NCI-H2107 (cell line): ENCODE measurements at regions not wholly inside any gene's neighbourhood (a gene's known extent, or its start where the extent isn't known, plus 50 kb on each side); places are given as distances from the start of the nearest gene placed in this dataset.
"Not testable (repeated sequence)": the region's sequence is repeated elsewhere in the genome, so short reads cannot be mapped to it uniquely, and the experiment has no call there.

Experiments used
- DNase-seq: peaks from one replicate; lab custom pipeline; 2025; lab: John Stamatoyannopoulos, UW

DNA sequence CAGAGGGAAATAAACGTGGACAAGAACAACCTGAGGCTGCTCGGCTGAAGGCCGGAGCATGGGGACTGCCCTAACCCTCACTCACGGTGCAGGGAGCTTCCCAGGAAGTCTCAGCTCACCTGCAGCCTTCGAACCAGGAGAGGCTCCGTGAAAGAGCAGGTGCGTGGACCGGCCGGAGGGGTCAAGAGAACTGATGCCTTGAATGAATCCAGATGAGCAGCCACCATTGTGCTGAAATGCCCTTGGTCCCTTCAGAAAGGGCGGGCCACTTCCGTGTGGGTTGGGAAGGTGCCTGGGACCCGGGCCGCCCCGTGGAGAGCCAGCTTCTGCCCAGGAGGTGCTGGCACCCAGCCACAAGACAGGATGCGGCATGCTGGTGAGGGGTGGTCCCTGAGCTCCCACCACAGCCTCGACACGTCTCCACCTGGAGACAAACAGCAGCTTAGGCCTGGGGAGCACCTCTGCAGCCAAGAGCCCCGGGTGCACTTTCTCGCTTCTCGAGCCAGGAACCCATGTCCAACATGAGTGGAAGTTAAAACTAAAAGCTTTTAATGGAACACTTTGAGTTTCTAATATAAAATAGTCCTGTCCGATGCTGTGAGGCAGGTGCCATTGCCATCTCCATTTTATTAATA, 83.5 kb downstream of the TTLL2 start:
- DNase-seq: no peak

DNA sequence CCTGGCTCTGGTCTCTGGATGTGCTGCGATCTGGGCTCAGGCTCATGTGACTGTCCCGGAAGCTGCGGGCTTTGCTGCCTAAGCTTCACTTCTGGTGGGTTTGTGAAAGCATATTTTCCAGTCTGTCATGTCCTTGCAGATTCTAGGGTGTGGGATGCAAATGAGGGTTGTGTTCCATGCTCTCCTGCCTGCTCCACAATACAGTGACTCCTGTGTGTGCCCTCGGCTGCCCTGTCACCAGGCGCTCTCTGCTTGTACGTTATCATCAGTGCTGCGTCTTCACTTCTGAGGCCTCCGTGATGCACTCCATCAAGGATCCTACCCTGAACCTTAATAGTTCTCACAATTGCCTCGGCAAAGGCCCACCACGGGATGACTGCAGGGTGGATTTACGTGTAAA, 84.2 kb downstream of the TTLL2 start:
- no peak for DNase-seq

DNA sequence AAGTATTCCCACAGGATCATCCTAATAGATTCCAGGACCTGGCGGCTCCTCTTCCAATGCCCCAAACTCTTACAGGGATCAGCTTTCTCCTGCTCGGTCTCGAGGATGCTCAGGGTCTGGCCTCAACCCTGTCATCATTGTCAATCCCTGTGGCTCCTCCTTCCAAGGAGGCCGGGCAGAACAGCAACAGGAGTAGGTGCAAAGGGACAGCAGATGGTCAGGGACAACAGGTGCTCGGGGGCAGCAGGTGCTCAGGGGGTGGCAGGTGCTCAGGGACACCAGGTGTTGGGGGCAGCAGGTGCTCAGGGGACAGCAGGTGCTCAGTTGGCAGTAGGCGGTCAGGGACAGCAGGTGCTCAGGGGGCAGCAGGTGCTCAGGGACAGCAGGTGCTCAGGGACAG, 84.8 kb downstream of the TTLL2 start:
- no peak for DNase-seq

DNA sequence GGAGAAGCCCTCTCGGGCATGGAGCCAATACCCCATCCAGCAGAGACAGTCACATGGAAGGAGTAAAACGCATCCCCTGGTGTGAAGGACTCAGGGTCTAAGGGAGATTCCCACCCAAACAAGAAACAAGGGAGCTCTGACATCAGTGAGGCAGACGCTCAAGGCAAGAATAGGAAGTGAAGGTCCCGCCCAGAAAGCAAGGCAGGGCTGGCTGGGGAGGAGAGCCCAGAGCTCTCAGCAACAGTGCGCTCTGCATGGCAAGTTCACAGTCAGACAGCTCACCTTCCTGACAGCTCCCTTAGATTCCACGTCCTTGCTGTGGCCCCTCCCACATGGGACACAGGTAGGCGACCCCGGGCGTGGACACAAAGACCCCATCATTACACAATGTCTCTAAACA, 85.6 kb downstream of the TTLL2 start:
- no peak for DNase-seq

DNA sequence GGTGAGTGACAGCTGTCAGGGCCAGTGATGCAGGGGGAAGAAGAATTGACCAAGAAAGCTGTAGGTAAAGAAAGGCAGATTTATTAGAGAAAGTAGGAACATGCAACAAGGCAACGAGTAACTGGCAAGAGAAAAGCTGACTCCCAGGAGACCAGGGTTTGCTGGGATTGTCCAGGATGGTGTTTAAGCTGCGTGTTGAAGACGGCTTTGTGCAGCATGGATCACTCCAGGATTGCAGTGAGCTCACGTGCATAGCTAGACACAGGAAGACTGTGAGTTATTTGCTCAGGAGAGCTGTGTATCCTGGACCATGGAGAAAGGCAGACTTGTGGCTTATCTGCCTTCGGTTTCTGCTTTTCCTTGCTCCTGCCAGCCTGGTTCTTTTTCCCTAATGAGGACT, 87.6 kb downstream of the TTLL2 start:
- no peak for DNase-seq

DNA sequence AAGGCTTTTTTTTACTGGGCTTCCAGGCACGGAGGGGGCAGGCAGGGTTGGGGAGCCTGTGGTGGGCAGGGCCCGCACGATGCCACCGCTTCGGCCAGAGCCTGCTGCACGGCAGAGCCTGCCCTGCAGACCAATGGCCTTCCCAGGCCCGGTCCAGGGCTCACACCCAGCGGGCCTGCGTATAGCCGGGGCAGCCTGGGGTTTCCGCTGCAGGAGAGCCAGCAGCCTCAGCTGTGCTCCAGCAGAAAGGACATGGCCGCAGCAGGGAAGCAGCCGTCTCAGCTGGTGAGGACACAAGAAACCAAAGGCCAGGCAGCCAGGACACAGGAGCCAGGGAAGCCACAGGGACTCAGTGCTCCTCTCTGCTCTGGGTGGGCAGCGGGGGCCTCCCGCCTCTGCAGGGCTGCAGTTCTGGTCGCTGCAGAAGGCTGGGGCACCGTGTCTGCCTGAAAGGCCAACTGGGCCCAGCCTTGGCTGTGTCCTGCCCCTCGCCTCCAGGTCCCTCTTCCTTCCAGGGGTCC, 90.6 kb downstream of the TTLL2 start:
- DNase-seq: no peak

DNA sequence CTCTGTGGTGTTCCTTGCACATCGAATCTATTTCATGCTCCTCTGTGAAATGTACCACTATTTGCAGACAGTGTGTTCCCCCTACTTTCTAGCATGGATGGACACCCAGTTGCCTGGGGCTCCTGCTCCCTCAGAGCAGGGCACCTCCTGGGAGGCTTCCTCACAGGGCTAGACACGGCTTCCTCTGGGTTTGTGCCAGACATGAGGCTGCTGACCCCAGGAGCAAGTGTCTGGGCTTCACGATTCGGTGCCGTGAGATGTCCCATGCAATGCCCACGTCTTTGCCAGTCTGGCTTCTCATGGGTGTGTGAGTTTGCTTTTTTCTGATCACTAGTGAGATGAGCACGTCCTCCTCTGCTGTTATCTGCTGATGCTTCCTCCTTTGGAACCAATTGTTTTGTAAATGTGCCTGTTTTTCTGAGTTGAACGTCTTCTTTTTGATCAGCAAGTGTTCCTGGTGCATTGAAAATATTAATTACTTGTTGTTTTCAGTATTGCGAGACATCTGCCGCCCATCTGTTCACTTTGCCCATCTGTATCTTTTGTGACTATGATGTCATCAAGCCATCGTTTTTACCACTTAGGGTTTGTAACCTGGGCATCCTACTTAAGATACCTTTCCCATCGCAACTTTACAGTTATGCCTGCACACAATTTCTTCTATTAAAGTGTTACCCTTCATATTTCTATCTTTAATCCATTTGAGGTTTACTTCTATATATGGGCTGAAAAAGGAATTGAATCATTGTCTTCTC, 92.0 kb downstream of the TTLL2 start:
- no peak for DNase-seq

DNA sequence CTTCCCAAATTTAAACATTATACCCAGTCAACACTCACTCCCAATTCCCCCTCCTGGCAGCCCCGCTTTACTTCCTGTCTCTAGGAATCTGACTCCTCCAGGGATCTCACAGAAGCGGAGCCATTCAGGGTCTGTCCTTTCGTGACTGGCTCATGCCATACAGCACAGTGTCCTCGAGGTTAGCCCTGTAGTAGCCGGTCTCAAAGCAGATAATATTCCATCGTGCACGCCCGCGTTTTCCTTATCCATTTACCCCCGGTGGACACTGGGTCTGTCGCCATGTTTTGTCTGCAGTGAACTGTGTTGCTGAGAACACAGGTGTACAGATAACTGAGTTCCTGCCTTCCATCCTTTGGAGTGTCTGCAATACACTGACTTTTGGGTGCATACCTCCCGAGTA, 95.3 kb downstream of the TTLL2 start:
- DNase-seq: no peak

DNA sequence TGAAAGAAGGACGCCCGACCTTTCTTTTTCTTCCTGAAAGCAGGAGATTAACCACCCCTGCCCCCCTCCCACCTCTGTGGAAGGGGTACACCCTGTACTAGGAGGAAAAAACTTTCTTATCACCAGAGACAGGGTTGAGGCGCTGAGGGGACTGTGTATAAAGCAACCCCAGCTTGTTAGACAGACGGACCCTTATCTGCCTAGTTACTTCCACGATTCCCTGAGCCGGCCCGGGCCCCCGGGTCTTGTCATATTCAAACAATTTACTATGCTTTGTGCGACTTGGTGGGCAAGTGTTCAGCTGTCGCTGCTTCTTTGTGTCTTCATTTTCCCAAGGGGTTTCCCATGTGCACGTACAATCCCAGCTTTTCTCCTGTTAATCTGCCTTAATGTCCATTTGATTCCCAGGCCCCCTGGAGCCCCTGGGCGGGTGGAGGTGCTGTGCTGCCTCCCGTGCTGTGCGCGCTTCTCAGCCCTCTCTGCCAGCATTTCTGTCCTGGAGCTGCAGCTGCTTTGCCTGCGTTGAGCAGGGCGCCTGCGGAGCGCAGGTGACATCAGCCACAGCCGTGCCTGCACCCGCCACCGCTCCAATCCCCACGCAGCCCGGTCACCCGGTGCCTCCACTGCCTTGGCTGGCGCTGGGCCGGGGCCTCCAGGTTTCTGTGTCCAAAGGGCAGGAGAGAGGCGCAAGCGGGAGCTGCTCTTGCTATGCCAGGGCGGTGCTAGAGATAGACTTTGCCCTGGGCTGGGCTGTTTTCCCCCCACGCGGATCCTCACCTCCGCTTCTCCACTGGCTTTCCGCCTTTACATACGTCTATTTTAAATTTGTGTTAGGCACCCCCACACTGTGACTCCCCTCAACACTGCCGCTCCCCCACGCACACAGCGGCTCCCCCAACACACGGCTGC, 96.2 kb downstream of the TTLL2 start:
- DNase-seq: no peak

DNA sequence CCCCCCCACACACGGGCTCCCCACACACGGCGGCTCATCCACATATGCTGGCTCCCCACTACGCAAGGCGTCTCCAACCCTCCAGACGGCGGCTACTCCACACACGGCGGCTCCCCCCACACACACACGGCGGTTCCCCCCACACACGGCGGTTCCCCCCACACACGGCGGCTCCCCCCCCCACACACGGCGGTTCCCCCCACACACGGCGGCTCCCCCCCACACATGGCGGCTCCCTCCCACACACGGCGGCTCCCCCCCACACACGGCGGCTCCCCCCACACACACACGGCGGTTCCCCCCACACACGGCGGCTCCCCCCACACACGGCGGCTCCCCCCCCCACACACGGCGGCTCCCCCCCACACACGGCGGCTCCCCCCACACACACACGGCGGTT, 97.1 kb downstream of the TTLL2 start:
- not testable (repeated sequence) for DNase-seq

DNA sequence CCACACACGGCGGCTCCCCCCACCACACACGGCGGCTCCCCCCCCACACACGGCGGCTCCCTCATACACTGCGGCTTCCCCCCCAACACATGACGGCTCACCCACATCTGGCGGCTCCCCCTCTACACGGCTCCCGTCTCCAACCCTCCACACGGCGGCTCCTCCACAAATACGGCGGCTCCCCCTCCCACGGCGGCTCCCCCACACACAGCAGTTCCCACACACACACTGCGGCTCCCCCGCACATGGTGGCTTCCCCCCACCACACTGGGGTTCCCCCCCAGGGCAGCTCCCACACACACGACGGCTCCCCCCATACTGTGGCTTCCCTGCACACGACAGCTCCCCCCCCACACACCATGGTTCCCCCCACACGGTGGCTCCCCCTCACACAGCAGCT, 98.0 kb downstream of the TTLL2 start:
- DNase-seq: no peak

DNA sequence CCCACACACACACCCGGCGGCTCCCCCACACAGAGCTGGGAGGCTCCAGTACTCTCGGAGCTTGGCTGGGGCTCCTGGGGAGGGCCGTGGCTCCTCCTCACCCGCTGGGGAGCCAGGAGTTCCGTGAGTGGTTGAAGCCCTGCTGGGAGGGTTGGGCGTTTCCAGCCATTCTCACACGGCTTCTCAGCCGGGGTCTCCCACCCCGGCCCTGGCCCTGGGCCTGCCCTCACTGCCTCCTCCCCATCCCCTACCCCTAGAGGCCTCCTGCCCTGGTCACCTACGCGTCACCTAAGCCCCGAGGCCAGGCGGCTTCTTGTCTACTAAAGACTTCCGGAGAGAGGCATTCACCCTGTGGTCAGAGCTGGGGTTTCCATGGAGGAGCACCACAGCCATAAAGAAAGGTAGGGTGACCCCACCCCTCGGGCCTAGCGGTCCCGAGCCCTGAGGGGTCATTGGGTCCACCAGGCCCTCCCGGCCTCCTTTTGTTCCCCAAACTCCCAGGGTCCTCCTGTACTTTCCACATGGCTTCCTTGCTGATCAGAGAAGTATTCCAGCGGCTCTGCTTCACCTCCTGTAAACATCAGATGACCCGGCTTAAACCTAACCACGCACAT, 99.3 kb downstream of the TTLL2 start:
- no peak for DNase-seq

DNA sequence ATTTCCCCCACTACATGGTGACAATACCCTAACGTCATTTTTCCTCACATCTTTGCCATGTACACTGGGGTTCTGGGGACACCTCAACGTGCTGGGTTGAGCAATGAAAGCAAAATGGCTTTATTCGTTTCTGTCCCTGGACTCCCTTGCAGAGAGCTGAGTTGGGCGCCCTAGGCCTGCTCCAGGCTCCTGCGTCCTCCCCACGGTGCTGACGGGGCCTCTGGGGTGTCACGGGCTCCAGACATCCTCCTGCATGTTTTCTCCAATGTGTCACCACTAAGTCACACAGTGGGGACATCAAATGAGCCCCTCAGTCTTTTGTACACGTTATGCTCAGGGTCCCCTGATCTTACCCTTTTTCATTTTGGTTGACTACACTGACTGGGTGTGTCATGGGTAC, 99.8 kb downstream of the TTLL2 start:
- no peak for DNase-seq

DNA sequence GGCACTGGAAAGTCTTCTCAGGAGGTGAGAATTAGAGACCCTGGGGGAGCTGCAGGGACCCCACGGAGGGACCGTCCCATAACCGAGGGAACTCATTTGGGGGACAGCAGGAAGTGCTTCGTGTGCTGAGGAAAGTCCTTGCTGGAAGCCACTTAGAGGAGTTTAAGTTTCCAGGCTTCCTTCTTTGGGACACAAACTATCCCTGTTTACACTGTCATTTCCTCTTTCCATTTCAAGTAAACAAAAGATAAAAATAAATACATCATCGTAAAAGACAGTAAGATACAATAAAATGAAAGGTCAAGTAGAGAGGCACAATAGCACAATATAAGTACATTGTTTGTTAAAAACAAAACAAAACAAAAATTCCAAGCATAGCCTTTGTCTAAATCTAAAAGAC, 101.2 kb downstream of the TTLL2 start:
- no peak for DNase-seq

DNA sequence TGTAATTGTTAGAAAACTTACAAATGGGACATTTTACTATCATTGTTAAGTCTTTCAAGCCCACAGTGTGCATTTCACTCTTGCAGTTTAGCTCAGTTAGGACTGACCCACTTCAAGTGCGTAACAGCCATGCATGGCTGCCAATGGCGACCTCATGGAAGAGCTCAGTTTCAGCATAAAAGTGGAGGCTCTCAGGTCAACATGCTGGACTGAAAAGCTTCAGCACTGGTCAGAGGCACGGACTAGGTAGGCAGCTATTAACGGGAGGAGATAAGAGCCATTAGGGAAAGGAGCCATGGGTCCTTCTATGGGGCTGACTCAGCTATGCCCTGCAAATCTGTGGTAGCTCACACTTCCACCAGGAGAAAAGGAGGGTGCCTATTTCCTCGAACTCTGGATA, 101.8 kb downstream of the TTLL2 start:
- DNase-seq: no peak

DNA sequence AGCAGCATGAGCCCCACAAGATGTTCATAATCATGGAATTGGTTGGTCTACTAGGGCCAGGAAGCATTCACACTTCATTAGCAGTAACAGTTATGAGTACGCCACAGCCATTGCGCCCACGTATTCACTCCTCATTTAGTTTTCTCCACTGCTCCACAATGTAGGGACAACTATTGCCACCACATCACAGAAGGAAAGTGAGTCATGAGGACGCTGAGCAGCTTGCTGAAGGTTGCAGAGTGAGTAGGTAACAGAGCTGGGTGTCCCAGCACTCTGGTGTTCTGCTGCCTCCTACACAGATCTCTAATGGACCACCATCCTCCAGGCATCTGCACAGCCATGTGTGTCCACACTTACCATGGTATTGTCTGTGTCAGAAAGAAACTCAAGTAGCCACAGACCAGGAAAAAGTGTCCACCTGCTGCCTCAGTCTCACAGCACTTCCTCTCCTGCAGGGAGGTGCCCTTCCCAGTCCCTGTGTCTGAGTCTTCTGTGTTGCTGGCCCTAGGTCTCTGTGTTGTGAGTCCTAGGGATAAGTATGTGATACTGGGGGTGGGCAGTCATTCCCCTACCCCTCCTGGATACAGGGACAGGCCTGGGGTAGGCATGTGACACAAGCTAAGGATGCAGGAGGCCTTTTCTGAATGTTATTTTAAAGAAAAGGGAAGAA, 103.9 kb downstream of the TTLL2 start:
- DNase-seq: no peak

DNA sequence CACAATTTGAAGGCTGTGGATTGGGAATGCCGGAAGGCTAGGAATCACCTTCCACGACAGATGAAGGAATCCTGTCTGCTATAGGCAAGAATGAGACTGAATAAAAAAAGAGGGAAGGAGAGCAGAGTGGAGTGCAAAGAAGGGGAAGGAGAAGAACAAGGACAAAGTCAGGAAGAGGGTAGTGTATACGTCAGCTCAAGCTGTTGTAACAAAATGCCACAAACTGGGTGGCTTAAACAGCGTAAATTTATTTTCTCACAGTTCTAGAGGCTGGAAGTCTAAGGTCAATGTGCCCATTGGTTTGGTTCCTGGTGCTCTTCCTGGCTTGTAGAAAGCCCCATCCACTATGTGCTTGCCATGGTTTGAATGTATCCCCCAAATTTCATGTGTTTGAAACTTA, 104.5 kb downstream of the TTLL2 start:
- no peak for DNase-seq

DNA sequence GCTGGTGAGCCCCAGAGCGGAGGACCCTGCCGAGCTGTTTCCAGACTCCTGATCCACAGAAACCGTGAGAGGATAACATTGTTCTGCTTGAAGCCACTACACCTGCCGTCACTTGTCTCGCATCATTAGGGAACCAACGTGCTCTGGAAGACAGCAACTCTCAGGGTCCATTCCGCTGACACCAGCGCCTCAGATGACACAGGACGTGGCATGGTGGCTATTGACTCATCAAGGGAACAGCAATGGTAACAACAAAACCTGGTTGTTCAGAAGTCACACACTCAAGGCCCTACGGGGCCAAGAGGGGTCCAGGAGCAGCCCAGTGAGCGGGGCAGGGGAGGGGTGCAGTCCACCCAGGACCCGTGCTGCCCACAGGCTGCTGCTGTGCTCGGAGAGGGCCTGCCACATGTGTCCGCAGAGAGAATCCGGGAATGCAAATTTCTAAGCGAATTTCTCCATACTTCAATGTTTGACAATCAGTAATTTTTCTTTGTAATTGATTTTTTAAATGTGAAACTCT, 110.4 kb downstream of the TTLL2 start:
- DNase-seq: no peak

DNA sequence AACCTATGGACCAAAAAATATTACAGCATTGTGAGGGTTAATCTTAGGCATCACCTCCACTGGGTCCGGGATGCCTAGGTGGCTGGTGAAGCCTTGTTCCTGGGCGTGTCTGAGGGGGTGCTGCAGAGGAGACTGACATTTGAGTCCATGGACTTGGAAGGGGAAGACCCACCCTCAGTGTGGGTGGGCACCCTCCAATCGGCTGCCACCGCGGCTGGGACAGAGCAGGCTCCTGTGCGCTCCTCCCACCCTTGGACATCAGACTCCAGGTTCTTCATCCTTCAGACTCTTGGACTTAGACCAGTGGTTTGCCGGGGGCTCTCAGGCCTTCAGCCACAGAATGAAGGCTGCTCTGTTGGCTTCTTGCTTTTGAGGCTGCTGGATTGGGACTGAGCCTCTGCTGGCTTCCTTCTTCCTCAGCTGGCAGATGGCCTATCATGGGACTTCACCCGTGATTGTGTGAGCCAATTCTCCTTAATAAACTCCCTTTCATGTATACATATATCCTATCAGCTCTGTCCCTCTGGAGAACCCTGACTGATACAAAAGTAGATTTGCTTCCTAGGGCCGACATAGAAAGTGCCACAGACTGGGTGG, 113.1 kb downstream of the TTLL2 start:
- no peak for DNase-seq

DNA sequence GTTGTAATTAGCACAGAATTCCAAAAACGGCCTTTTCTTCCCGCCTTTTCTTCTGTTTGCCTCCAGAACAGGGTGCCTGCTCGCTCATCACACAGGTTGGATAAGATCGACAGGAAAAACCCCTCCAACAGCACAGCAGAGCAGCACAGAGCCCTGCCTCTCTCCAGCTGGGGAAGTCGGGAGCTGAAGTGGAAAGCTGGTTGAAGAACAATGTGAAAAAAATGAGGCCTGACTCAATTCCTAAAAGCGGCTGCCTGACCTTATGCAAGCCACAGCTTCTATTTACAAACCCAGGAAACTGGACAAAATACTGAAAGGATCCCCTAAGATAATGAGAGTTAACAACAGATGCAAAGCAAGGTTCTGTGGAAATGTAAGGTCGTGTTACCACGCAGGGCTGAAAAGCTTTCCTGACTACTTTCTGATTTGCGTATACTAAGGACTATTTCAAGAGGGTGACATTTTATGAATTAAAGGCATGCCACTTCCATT, 116.9 kb downstream of the TTLL2 start:
- peak; percentile 44 for DNase-seq

DNA sequence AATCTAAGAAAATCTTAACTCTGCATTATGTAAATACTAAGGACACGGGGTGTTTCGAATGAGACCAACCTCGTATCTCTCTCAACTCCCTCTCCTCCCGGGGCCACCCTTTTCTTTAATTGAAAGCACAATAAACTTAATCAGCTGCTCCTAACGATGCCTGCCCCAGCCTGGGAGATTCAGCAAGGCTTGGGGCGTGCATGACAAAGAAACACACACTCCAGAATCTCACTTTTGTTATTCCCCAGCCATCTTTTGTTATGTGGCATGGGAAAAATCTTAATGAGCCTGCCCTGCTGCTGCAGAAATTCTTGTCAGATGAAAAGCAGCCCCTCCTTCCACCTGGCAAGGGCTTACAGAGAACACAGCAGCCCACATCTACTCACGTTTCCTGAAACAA, 117.4 kb downstream of the TTLL2 start:
- peak; percentile 27 for DNase-seq
